ENCODE measurements at regions not wholly inside any gene's neighbourhood (a gene's known extent, or its start where the extent isn't known, plus 50 kb on each side); places are given as distances from the start of the nearest gene placed in this dataset.

GRCh38 chr20:7772371-7772770 is 167.9 kb downstream of the HAO1 start:
- POLR2A ChIA-PET, result no interaction called here
- Mint-ChIP-seq H3K27me3 (no peaks in the 10 kb centered on the region), H3K4me1 (no peaks in the 10 kb centered on the region), H3K36me3 (no peaks in the 10 kb centered on the region), H3K4me3 (no peak overlapping the region), H3K9me3 (peaks cover 0 to 4% (median 0%) of the 10 kb centered on the region in 3 donors), H3K27ac (no peak overlapping the region)
- Histone ChIP-seq H3K36me3 (ENCODE audit: control insufficient read depth in 2 of 2, extremely low read depth in 1 of 2, insufficient read depth in 1 of 2, low read length in 1 of 2) (no peaks in the 10 kb centered on the region), H3K27ac (ENCODE audit: low read length) (no peak overlapping the region), H3K4me3 (ENCODE audit: control insufficient read depth in 1 of 2, extremely low read depth in 1 of 2, low read length in 1 of 2) (no peak overlapping the region), H3K27me3 (replicated peaks in 1 of 2; ENCODE audit: control insufficient read depth in 2 of 2, extremely low read depth in 1 of 2, insufficient read depth in 2 of 2, low read length in 1 of 2) (no peaks in the 10 kb centered on the region), H3K9me3 (no peaks in the 10 kb centered on the region), H3K4me1 (ENCODE audit: control insufficient read depth in 1 of 2, extremely low read depth in 1 of 2, insufficient read depth in 2 of 2, low read length in 2 of 2) (no peaks in the 10 kb centered on the region)
- WGBS (ENCODE audit: insufficient coverage), result no CpG with 5 or more reads among the region's 2 CpGs
- DNase-seq (no peak), ATAC-seq (replicated peaks in 1 of 4) (no peak)
- CTCF ChIA-PET, result no interaction called here

- Histone ChIP-seq H3K36me3 (ENCODE audit: control insufficient read depth in 2 of 2, extremely low read depth in 1 of 2, insufficient read depth in 1 of 2, low read length in 1 of 2) (no peaks in the 10 kb centered on the region), H3K27me3 (replicated peaks in 1 of 2; ENCODE audit: control insufficient read depth in 2 of 2, extremely low read depth in 1 of 2, insufficient read depth in 2 of 2, low read length in 1 of 2) (no peaks in the 10 kb centered on the region), H3K27ac (ENCODE audit: low read length) (no peak overlapping the region), H3K4me3 (ENCODE audit: control insufficient read depth in 1 of 2, extremely low read depth in 1 of 2, low read length in 1 of 2) (no peak overlapping the region), H3K9me3 (no peaks in the 10 kb centered on the region), H3K4me1 (ENCODE audit: control insufficient read depth in 1 of 2, extremely low read depth in 1 of 2, insufficient read depth in 2 of 2, low read length in 2 of 2) (no peaks in the 10 kb centered on the region)
- no peaks in the 10 kb centered on the region for H3K36me3 Mint-ChIP-seq
- H3K4me3 Mint-ChIP-seq, result no peak overlapping the region
- H3K4me1 Mint-ChIP-seq, result no peaks in the 10 kb centered on the region
- POLR2A ChIA-PET, result no interaction called here
- DNase-seq (no peak), ATAC-seq (replicated peaks in 1 of 4) (no peak)
- CTCF ChIA-PET, result no interaction called here
- peaks cover 0 to 4% (median 0%) of the 10 kb centered on the region in 3 donors for H3K9me3 Mint-ChIP-seq
- 80% methylated on average over 1 of the region's 2 CpGs for WGBS (ENCODE audit: insufficient coverage)
- no peaks in the 10 kb centered on the region for H3K27me3 Mint-ChIP-seq
- no peak overlapping the region for H3K27ac Mint-ChIP-seq
These were observed 166.7 kb downstream of the HAO1 start for GRCh38 chr20:7773511-7773910.

DNA sequence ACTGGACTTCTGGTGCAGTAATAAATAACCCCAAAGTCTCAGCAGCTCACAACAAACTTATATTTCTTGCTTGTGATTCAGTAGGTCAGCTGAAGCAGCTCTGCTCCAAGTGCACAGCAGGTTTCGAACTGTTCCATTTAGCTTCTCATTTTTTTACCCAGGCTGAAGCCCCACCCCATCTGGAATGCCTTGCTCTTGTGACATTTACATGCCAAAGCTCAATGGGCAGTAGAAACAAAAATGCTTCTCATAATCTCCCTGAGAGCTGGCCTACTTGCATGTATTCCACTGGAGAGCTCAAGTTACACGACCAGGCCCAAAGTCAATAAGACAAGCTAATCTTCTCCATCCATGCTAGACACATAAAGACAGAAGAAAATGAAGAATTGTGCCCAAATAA is 165.2 kb downstream of the HAO1 start:
- H3K27ac Mint-ChIP-seq, result no peak overlapping the region
- ChIA-PET POLR2A (no interaction called here), CTCF (no interaction called here)
- no peaks in the 10 kb centered on the region for H3K36me3 Mint-ChIP-seq
- H3K27me3 Mint-ChIP-seq, result no peaks in the 10 kb centered on the region
- no peak overlapping the region for H3K27ac ChIP-seq (ENCODE audit: low read length)
- H3K9me3 ChIP-seq, result no peaks in the 10 kb centered on the region
- H3K9me3 Mint-ChIP-seq, result peaks cover 3 to 8% (median 4%) of the 10 kb centered on the region in 3 donors
- no peaks in the 10 kb centered on the region for H3K27me3 ChIP-seq (replicated peaks in 1 of 2; ENCODE audit: control insufficient read depth in 2 of 2, extremely low read depth in 1 of 2, insufficient read depth in 2 of 2, low read length in 1 of 2)
- no peaks in the 10 kb centered on the region for H3K4me1 Mint-ChIP-seq
- 25% methylated on average over 2 of the region's 2 CpGs for WGBS (ENCODE audit: insufficient coverage)
- DNase-seq, result no peak
- no peak for ATAC-seq (replicated peaks in 1 of 4)
- H3K36me3 ChIP-seq (ENCODE audit: control insufficient read depth in 2 of 2, extremely low read depth in 1 of 2, insufficient read depth in 1 of 2, low read length in 1 of 2), result no peaks in the 10 kb centered on the region
- no peaks in the 10 kb centered on the region for H3K4me1 ChIP-seq (ENCODE audit: control insufficient read depth in 1 of 2, extremely low read depth in 1 of 2, insufficient read depth in 2 of 2, low read length in 2 of 2)
- H3K4me3 ChIP-seq (ENCODE audit: control insufficient read depth in 1 of 2, extremely low read depth in 1 of 2, low read length in 1 of 2), result no peak overlapping the region
- no peak overlapping the region for H3K4me3 Mint-ChIP-seq

- no peak overlapping the region for H3K27ac ChIP-seq (ENCODE audit: low read length)
- Mint-ChIP-seq H3K9me3 (peaks cover 3 to 8% (median 4%) of the 10 kb centered on the region in 3 donors), H3K36me3 (no peaks in the 10 kb centered on the region), H3K4me1 (no peaks in the 10 kb centered on the region), H3K4me3 (no peak overlapping the region), H3K27me3 (no peaks in the 10 kb centered on the region), H3K27ac (no peak overlapping the region)
- no peaks in the 10 kb centered on the region for H3K9me3 ChIP-seq
- WGBS (ENCODE audit: insufficient coverage), result no CpG with 5 or more reads among the region's 2 CpGs
- H3K4me1 ChIP-seq (ENCODE audit: control insufficient read depth in 1 of 2, extremely low read depth in 1 of 2, insufficient read depth in 2 of 2, low read length in 2 of 2), result no peaks in the 10 kb centered on the region
- no peak for ATAC-seq (replicated peaks in 1 of 4)
- no peak for DNase-seq
- CTCF ChIA-PET, result no interaction called here
- H3K4me3 ChIP-seq (ENCODE audit: control insufficient read depth in 1 of 2, extremely low read depth in 1 of 2, low read length in 1 of 2), result no peak overlapping the region
- no peaks in the 10 kb centered on the region for H3K36me3 ChIP-seq (ENCODE audit: control insufficient read depth in 2 of 2, extremely low read depth in 1 of 2, insufficient read depth in 1 of 2, low read length in 1 of 2)
- no peaks in the 10 kb centered on the region for H3K27me3 ChIP-seq (replicated peaks in 1 of 2; ENCODE audit: control insufficient read depth in 2 of 2, extremely low read depth in 1 of 2, insufficient read depth in 2 of 2, low read length in 1 of 2)
- POLR2A ChIA-PET, result interaction anchor here in 1 of 2 donors (0.6 kb wide), 1 partner anchor 22 kb away, joined by 3 read pairs; no protein-coding TSS in a partner anchor
These were observed 164.1 kb downstream of the HAO1 start for GRCh38 chr20:7776148-7776547.

- Histone ChIP-seq H3K27ac (ENCODE audit: low read length) (no peak overlapping the region), H3K4me3 (ENCODE audit: control insufficient read depth in 1 of 2, extremely low read depth in 1 of 2, low read length in 1 of 2) (no peak overlapping the region), H3K36me3 (ENCODE audit: control insufficient read depth in 2 of 2, extremely low read depth in 1 of 2, insufficient read depth in 1 of 2, low read length in 1 of 2) (no peaks in the 10 kb centered on the region), H3K27me3 (replicated peaks in 1 of 2; ENCODE audit: control insufficient read depth in 2 of 2, extremely low read depth in 1 of 2, insufficient read depth in 2 of 2, low read length in 1 of 2) (no peaks in the 10 kb centered on the region), H3K9me3 (no peaks in the 10 kb centered on the region), H3K4me1 (ENCODE audit: control insufficient read depth in 1 of 2, extremely low read depth in 1 of 2, insufficient read depth in 2 of 2, low read length in 2 of 2) (no peaks in the 10 kb centered on the region)
- CTCF ChIA-PET, result no interaction called here
- WGBS (ENCODE audit: insufficient coverage), result no CpG with 5 or more reads among the region's 2 CpGs
- DNase-seq, result no peak
- POLR2A ChIA-PET, result no interaction called here
- Mint-ChIP-seq H3K4me1 (no peaks in the 10 kb centered on the region), H3K4me3 (no peak overlapping the region), H3K9me3 (peaks cover 2 to 10% (median 5%) of the 10 kb centered on the region in 3 donors), H3K27ac (no peak overlapping the region), H3K36me3 (no peaks in the 10 kb centered on the region), H3K27me3 (no peaks in the 10 kb centered on the region)
- ATAC-seq (replicated peaks in 1 of 4), result no peak
These were observed 150.1 kb downstream of the HAO1 start for GRCh38 chr20:7790189-7790588.

DNA sequence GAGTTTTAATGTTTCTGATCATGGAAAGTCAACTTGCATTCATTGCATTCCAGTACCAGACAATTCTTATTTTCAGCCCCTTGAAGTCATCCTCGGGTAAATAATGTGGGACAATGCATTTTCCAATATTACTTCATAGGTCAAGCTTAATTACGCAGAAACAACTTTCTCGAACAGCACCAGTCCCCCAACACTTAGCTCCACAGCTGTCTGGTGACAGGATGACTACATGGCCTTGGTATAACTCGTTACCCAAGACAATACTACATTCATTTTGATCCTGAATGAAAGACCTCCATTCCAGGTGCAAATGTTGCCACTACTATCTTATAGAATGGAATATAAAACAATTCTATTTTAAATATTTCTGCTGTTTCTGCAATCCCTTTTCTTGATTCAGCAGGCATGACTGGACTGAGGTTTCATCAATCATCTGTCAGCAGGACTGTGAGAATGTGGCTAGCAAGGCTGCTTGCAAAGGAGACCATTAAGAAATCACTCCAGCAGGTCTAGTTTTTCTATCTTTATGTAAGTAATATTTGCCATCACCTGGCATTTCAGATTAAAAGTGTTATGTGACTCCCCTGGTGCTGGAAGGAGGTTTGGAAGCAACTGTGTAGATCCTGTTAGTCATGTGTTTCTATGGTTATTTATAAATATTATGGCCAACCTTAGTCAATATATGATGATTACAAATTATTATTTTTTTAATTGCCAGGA is 147.9 kb downstream of the HAO1 start:
- no peak overlapping the region for H3K4me3 Mint-ChIP-seq
- H3K36me3 Mint-ChIP-seq, result no peaks in the 10 kb centered on the region
- no peaks in the 10 kb centered on the region for H3K4me1 Mint-ChIP-seq
- H3K9me3 ChIP-seq, result no peaks in the 10 kb centered on the region
- H3K4me1 ChIP-seq (ENCODE audit: control insufficient read depth in 1 of 2, extremely low read depth in 1 of 2, insufficient read depth in 2 of 2, low read length in 2 of 2), result no peaks in the 10 kb centered on the region
- ChIA-PET CTCF (no interaction called here), POLR2A (no interaction called here)
- peaks cover 0 to 11% (median 2%) of the 10 kb centered on the region in 3 donors for H3K9me3 Mint-ChIP-seq
- no peaks in the 10 kb centered on the region for H3K27me3 ChIP-seq (replicated peaks in 1 of 2; ENCODE audit: control insufficient read depth in 2 of 2, extremely low read depth in 1 of 2, insufficient read depth in 2 of 2, low read length in 1 of 2)
- H3K27ac ChIP-seq (ENCODE audit: low read length), result no peak overlapping the region
- no peak overlapping the region for H3K4me3 ChIP-seq (ENCODE audit: control insufficient read depth in 1 of 2, extremely low read depth in 1 of 2, low read length in 1 of 2)
- no peaks in the 10 kb centered on the region for H3K27me3 Mint-ChIP-seq
- ATAC-seq (replicated peaks in 1 of 4), result no peak
- WGBS (ENCODE audit: insufficient coverage), result 61% methylated on average over 3 of the region's 4 CpGs
- H3K27ac Mint-ChIP-seq, result no peak overlapping the region
- H3K36me3 ChIP-seq (ENCODE audit: control insufficient read depth in 2 of 2, extremely low read depth in 1 of 2, insufficient read depth in 1 of 2, low read length in 1 of 2), result no peaks in the 10 kb centered on the region
- DNase-seq, result no peak

DNA sequence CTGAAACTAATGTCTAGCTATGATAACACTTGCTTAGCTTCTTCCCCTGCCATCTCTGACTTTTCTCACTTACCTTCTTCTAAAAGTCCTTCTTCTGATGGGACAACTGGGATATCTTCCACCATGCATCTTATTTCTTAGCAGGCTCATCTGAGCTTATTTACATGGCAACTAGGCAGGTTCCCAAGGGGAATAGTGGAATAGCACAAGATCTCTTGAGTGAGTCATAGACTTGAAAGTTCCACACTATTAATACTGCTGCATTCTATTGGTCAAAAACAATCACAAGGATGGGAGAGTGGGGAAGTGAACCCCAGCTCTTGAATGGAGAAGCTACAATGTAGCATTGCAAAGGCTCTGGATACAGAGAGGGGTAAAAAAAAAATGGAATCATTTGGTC is 142.1 kb downstream of the HAO1 start:
- no peaks in the 10 kb centered on the region for H3K36me3 Mint-ChIP-seq
- H3K4me3 Mint-ChIP-seq, result no peak overlapping the region
- no peaks in the 10 kb centered on the region for H3K9me3 ChIP-seq
- POLR2A ChIA-PET, result no interaction called here
- no peaks in the 10 kb centered on the region for H3K36me3 ChIP-seq (ENCODE audit: control insufficient read depth in 2 of 2, extremely low read depth in 1 of 2, insufficient read depth in 1 of 2, low read length in 1 of 2)
- H3K27me3 Mint-ChIP-seq, result peaks cover 0 to 2% of the 10 kb centered on the region in 2 donors
- no peak overlapping the region for H3K27ac Mint-ChIP-seq
- no peaks in the 10 kb centered on the region for H3K4me1 Mint-ChIP-seq
- H3K4me1 ChIP-seq (ENCODE audit: control insufficient read depth in 1 of 2, extremely low read depth in 1 of 2, insufficient read depth in 2 of 2, low read length in 2 of 2), result no peaks in the 10 kb centered on the region
- no peak overlapping the region for H3K27ac ChIP-seq (ENCODE audit: low read length)
- DNase-seq (no peak), ATAC-seq (replicated peaks in 1 of 4) (no peak)
- CTCF ChIA-PET, result no interaction called here
- H3K9me3 Mint-ChIP-seq, result peaks cover 4 to 7% (median 6%) of the 10 kb centered on the region in 3 donors
- no peaks in the 10 kb centered on the region for H3K27me3 ChIP-seq (replicated peaks in 1 of 2; ENCODE audit: control insufficient read depth in 2 of 2, extremely low read depth in 1 of 2, insufficient read depth in 2 of 2, low read length in 1 of 2)
- H3K4me3 ChIP-seq (ENCODE audit: control insufficient read depth in 1 of 2, extremely low read depth in 1 of 2, low read length in 1 of 2), result no peak overlapping the region

Data from T-cell (primary cell).